RWPE1 (cell line): ENCODE measurements at regions not wholly inside any gene's neighbourhood (a gene's known extent, or its start where the extent isn't known, plus 50 kb on each side); places are given as distances from the start of the nearest gene placed in this dataset.

Experiments
- CTCF ChIA-PET: fragments of 350-600 bp; sonication (Branson Sonifier 250); formaldehyde crosslinking; extraction: SDS; loops from one replicate; lab custom pipeline; 2021; lab: Yijun Ruan, JAX
- POLR2A ChIA-PET: fragments of 400-600 bp; formaldehyde crosslinking; extraction: SDS; loops from one replicate; lab custom pipeline; 2020; ENCODE audit warnings: antibody characterized with exemption; ENCODE audit not compliant: low non-redundant PET; lab: Yijun Ruan, JAX
- DNase-seq: peaks from one replicate; pipeline ENCODE4 v3.0.0; 2012; ENCODE audit warnings: low spot score
- H3K27ac ChIP-seq: fragments of 450-650 bp; 2 replicates; pipeline ENCODE4 v1.5.1; 2017
- TF ChIP-seq, protein P1 (sequence below): fragments of 450-650 bp; conservative IDR thresholded peaks from 2 replicates; pipeline ENCODE4 v1.5.1; 2017; ENCODE audit warnings: low read depth, mild to moderate bottlenecking

DNA sequence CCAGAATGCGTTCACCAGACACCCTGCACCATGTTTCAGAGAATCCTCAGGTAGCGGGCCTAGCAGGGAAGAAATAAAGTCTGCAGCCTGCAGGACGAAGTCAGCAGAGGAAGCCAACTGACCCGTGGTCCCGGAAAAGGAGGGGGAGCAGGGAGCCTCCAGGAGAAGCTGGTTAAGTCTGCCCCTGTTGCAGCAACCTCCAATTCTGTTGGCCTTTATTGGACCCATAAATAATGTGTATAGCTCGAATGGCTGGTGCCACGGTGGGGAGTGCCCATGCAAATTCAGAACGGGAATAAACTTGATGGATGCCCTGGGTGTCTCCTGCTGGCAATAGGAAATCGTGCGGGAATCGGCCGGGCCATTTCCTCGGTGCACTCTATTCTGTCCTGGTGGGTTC lies 254.1 kb downstream of the AJAP1 start:
- ChIA-PET CTCF (no interaction called here), POLR2A (no interaction called here)
- TF ChIP-seq, protein P1, sequence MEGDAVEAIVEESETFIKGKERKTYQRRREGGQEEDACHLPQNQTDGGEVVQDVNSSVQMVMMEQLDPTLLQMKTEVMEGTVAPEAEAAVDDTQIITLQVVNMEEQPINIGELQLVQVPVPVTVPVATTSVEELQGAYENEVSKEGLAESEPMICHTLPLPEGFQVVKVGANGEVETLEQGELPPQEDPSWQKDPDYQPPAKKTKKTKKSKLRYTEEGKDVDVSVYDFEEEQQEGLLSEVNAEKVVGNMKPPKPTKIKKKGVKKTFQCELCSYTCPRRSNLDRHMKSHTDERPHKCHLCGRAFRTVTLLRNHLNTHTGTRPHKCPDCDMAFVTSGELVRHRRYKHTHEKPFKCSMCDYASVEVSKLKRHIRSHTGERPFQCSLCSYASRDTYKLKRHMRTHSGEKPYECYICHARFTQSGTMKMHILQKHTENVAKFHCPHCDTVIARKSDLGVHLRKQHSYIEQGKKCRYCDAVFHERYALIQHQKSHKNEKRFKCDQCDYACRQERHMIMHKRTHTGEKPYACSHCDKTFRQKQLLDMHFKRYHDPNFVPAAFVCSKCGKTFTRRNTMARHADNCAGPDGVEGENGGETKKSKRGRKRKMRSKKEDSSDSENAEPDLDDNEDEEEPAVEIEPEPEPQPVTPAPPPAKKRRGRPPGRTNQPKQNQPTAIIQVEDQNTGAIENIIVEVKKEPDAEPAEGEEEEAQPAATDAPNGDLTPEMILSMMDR, result no peak
- no peak overlapping the region for H3K27ac ChIP-seq
- DNase-seq, result no peak

GRCh38 chr1:4894566-4894965 lies 240.2 kb downstream of the AJAP1 start:
- DNase-seq, result no peak
- H3K27ac ChIP-seq, result no peak overlapping the region
- TF ChIP-seq, protein P1, result no peak
- ChIA-PET POLR2A (no interaction called here), CTCF (no interaction called here)

- CTCF ChIA-PET, result no interaction called here
- POLR2A ChIA-PET, result no interaction called here
- no peak for DNase-seq
- H3K27ac ChIP-seq, result no peak overlapping the region
- TF ChIP-seq, protein P1, result no peak
Measured at GRCh38 chr1:4880626-4881025, 226.2 kb downstream of the AJAP1 start.

DNA sequence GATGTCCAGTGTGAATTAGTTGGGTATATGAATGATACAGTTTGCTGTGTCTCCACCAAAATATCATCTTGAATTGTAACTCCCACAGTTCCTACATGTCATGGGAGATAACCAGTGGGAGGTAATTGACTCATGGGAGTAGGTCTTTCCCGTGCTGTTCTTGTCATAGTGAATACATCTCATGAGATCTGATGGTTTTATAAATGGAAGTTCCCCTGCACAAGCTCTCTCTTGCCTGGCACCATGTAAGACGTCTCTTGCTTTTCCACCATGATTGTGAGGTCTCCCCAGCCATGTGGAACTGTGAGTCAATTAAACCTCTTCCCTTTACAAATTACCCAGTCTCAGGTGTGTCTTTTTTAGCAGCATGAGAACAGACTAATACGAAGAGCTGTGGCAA lies 223.0 kb downstream of the AJAP1 start:
- no peak overlapping the region for H3K27ac ChIP-seq
- TF ChIP-seq, protein P1, result no peak
- no peak for DNase-seq
- CTCF ChIA-PET, result no interaction called here
- POLR2A ChIA-PET, result no interaction called here

DNA sequence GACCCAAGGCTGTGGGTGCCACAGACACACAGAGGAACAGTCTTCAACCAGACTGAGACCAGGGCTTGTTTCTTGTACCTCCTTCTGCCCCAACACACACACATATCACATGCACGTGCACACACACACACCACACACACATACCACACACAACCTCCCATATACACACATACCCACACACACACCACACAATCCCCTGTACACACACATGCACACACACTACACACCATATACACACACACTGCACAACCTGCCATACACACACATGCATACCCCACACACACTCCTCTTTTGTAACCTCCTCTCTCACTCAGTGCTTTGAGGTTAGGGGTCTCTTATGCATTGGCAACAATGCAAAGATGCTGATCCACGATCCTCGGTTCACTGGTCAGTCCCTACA lies 217.0 kb downstream of the AJAP1 start:
- no peak for DNase-seq
- POLR2A ChIA-PET, result no interaction called here
- CTCF ChIA-PET, result no interaction called here

GRCh38 chr1:4868521-4868920 lies 214.1 kb downstream of the AJAP1 start:
- ChIA-PET POLR2A (interaction anchor here (0.6 kb wide), 1 partner anchor 284 kb away, joined by 6 read pairs; no protein-coding TSS in a partner anchor), CTCF (no interaction called here)
- DNase-seq, result no peak
- H3K27ac ChIP-seq, result no peak overlapping the region
- TF ChIP-seq, protein P1, result no peak

More for the DNA sequence above, 217.0 kb downstream of the AJAP1 start:
- TF ChIP-seq, protein P1, result no peak
- no peak overlapping the region for H3K27ac ChIP-seq
